CD4-positive, alpha-beta memory T cell (primary cell): ENCODE measurements at regions not wholly inside any gene's neighbourhood (a gene's known extent, or its start where the extent isn't known, plus 50 kb on each side); places are given as distances from the start of the nearest gene placed in this dataset.
A peak's percentile ranks its signal among the peaks of the same experiment; 100 is the strongest.
"Not testable (repeated sequence)": the region's sequence is repeated elsewhere in the genome, so short reads cannot be mapped to it uniquely, and the experiment has no call there.

Experiments
- CTCF ChIA-PET: fragments of 350-600 bp; sonication (Branson Sonifier 250); formaldehyde crosslinking; loops from one replicate; lab custom pipeline; 2021; ENCODE audit warnings: inconsistent platforms; ENCODE audit not compliant: partially characterized antibody; lab: Charles Lee
- POLR2A ChIA-PET: fragments of 350-600 bp; sonication (Branson Sonifier 250); formaldehyde crosslinking; loops from one replicate; lab custom pipeline; 2021; ENCODE audit not compliant: partially characterized antibody; lab: Charles Lee
- DNase-seq, 5 donors: peaks; one replicate each; pipeline versions ENCODE4 v3.0.0 to v3.0.0-alpha.2; 2020 to 2022; ENCODE audit warnings: mixed read lengths in 1 of 5
- H3K27ac ChIP-seq: one replicate; pipeline ENCODE4 v1.7.0; 2013; ENCODE audit warnings: low read depth, low read length
- H3K27me3 ChIP-seq: 2 replicates; pipeline ENCODE4 v1.7.0; 2013; ENCODE audit warnings: mild to moderate bottlenecking, low read length, moderate library complexity; ENCODE audit not compliant: insufficient read depth
- H3K36me3 ChIP-seq: 2 replicates; pipeline ENCODE4 v1.7.0; 2013; ENCODE audit warnings: mild to moderate bottlenecking, low read length, moderate library complexity; ENCODE audit not compliant: insufficient read depth
- H3K4me1 ChIP-seq: 2 replicates; pipeline ENCODE4 v1.7.0; 2013; ENCODE audit warnings: mild to moderate bottlenecking, low read length, moderate library complexity; ENCODE audit not compliant: insufficient read depth
- H3K4me3 ChIP-seq, 2 donors: one replicate each; pipeline ENCODE4 v1.7.0; 2013; ENCODE audit warnings: low read length in 2 of 2, mild to moderate bottlenecking in 1 of 2
- H3K9me3 ChIP-seq, 2 donors: one replicate each; pipeline ENCODE4 v1.7.0; 2013; ENCODE audit warnings: low read length in 2 of 2, control low read depth in 1 of 2; ENCODE audit not compliant: control insufficient read depth in 1 of 2
- H3K27ac Mint-ChIP-seq, 7 donors: one replicate each; pipeline ENCODE4 v1.8.0; 2020 to 2021; ENCODE audit warnings: mixed read lengths in 7 of 7, mild to moderate bottlenecking in 6 of 7, inconsistent platforms in 3 of 7, moderate library complexity in 3 of 7
- H3K27me3 Mint-ChIP-seq, 2 donors: one replicate each; pipeline ENCODE4 v1.8.0; 2020 to 2021; ENCODE audit warnings: mixed read lengths in 2 of 2
- H3K36me3 Mint-ChIP-seq, 2 donors: one replicate each; pipeline ENCODE4 v1.8.0; 2020 to 2021; ENCODE audit warnings: mixed read lengths in 2 of 2, inconsistent platforms in 1 of 2, mild to moderate bottlenecking in 1 of 2
- H3K4me1 Mint-ChIP-seq, 4 donors: one replicate each; pipeline ENCODE4 v1.8.0; 2020 to 2021; ENCODE audit warnings: mixed read lengths in 4 of 4, mild to moderate bottlenecking in 1 of 4
- H3K4me3 Mint-ChIP-seq, 8 donors: one replicate each; pipeline ENCODE4 v1.8.0; 2020 to 2021; ENCODE audit warnings: mixed read lengths in 8 of 8, mild to moderate bottlenecking in 7 of 8, moderate library complexity in 6 of 8, inconsistent platforms in 3 of 8
- H3K9me3 Mint-ChIP-seq, 8 donors: one replicate each; pipeline ENCODE4 v1.8.0; 2020 to 2021; ENCODE audit warnings: mixed read lengths in 8 of 8, mild to moderate bottlenecking in 5 of 8, inconsistent platforms in 3 of 8, moderate library complexity in 1 of 8
- intact Hi-C: fragments of 100-400 bp; cut with micrococcal nuclease; formaldehyde crosslinking; loops from one replicate; pipeline ENCODE4 v1.15.1; 2023

DNA sequence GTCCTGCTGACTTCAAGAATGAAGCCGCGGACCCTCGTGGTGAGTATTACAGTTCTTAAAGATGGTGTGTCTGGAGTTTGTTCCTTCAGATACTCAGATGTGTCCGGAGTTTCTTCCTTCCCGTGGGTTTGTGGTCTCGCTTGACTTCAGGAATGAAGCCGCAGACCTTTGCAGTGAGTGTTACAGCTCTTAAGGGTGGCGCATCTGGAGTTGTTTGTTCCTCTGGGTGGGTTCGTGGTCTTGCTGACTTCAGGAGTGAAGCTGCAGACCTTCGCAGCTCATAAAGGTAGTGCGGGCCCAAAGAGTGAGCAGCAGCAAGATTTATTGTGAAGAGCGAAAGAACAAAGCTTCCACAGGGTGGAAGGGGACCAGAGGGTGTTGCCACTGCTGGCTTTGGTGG lies 170.2 kb downstream of the C12orf75 start:
- intact Hi-C loops, H3K36me3 ChIP-seq, H3K9me3 ChIP-seq, H3K36me3 Mint-ChIP-seq, H3K27ac ChIP-seq, H3K27ac Mint-ChIP-seq, H3K4me3 Mint-ChIP-seq, H3K27me3 ChIP-seq, DNase-seq, POLR2A ChIA-PET, H3K4me1 Mint-ChIP-seq, H3K4me3 ChIP-seq, H3K4me1 ChIP-seq: not testable (repeated sequence)
- CTCF ChIA-PET, result interaction anchor here (0.6 kb wide), 1 partner anchor 110 kb away, joined by 3 read pairs; no protein-coding TSS in a partner anchor
- peaks cover 0 to 11% (median 7%) of the 10 kb centered on the region in 8 donors for H3K9me3 Mint-ChIP-seq
- peaks cover 10 to 29% of the 10 kb centered on the region in 2 donors for H3K27me3 Mint-ChIP-seq

DNA sequence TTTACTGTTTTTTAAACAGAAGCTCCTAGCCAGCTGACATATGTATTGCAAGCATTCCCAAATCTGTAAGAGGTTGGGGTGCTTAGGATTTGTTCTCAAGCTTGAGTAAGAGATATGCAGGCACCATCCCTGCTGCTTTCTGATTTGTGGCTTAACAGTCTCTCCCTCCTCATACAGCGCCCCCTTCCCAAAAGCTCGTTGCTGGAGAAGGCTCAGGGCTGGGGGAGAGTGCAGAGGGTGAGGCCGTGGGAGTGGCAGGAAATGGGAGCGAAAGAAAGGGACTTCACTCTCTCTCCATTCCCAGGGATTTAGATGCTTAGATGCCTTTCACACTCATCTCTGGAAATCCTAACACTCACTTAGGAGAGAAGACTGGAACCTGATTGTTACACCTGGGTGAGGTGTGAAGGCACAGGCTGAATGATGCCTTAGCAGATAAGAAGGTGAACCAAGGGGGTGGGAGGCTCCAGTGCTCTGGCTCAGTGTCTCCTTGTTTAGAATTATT lies 172.0 kb downstream of the C12orf75 start:
- no peak overlapping the region for H3K4me3 Mint-ChIP-seq
- no peaks in the 10 kb centered on the region for H3K36me3 ChIP-seq
- ChIA-PET POLR2A (no interaction called here), CTCF (no interaction called here)
- no peaks in the 10 kb centered on the region for H3K36me3 Mint-ChIP-seq
- H3K27ac Mint-ChIP-seq, result no peak overlapping the region
- peaks cover 0 to 5% (median 3%) of the 10 kb centered on the region in 8 donors for H3K9me3 Mint-ChIP-seq
- no peaks in the 10 kb centered on the region for H3K27me3 ChIP-seq
- no peaks in the 10 kb centered on the region for H3K4me1 Mint-ChIP-seq
- intact Hi-C loops, result no loop called here
- no peak overlapping the region for H3K27ac ChIP-seq
- peaks cover 10 to 23% of the 10 kb centered on the region in 2 donors for H3K27me3 Mint-ChIP-seq
- no peak for DNase-seq
- no peak overlapping the region for H3K4me3 ChIP-seq
- H3K4me1 ChIP-seq, result no peaks in the 10 kb centered on the region
- H3K9me3 ChIP-seq, result no peaks in the 10 kb centered on the region

DNA sequence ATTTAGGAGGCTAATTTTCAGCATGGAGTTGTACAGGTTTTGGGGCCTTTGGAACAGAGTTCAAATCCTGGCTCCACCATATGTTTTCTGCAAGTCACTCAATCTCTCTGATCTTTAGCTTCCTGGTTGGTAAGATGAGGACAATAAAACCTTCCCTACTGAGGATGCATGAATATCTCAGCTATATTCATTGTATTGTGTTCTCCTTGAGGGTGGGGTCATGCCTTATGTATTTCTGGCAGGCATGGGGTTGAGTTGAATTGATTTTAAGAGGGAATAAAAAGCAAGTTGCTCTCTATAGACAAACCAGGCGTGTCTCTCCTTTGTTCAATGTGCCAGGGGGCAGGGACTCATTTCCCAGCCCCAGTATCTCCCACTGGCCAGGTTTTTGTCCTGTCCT lies 173.1 kb downstream of the C12orf75 start:
- Mint-ChIP-seq H3K4me3 (no peak overlapping the region), H3K36me3 (no peaks in the 10 kb centered on the region), H3K4me1 (no peaks in the 10 kb centered on the region)

DNA sequence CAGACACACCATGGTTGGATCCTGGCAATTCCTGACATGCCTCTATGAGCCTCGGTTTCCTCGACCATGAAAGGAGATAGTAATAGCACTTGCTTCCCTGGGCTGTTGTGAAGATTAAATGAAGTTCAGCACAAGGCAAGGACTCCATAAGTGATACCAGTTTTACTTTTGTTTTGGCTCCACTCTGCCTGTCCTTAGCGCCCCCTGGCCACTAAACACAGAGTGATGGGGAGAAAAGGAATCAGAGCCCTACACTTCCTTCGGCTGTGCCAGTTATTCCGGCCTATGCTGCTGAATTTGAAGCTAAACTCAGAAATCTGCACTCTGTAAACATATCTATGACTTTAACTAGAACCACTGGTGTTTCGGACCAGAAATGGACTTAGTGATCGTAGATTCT lies 173.8 kb downstream of the C12orf75 start:
- H3K27ac ChIP-seq, result no peak overlapping the region
- no peaks in the 10 kb centered on the region for H3K36me3 ChIP-seq
- POLR2A ChIA-PET, result no interaction called here
- Mint-ChIP-seq H3K27ac (no peak overlapping the region), H3K9me3 (peaks cover 0 to 3% (median 0%) of the 10 kb centered on the region in 8 donors), H3K36me3 (no peaks in the 10 kb centered on the region), H3K27me3 (peaks cover 7 to 22% of the 10 kb centered on the region in 2 donors), H3K4me1 (no peaks in the 10 kb centered on the region), H3K4me3 (no peak overlapping the region)
- H3K4me3 ChIP-seq, result no peak overlapping the region
- H3K27me3 ChIP-seq, result no peaks in the 10 kb centered on the region
- intact Hi-C loops, result no loop called here
- no peaks in the 10 kb centered on the region for H3K9me3 ChIP-seq
- no peaks in the 10 kb centered on the region for H3K4me1 ChIP-seq
- CTCF ChIA-PET, result no interaction called here
- no peak for DNase-seq

More for the DNA sequence above, 173.1 kb downstream of the C12orf75 start:
- intact Hi-C loops, result no loop called here
- Histone ChIP-seq H3K9me3 (no peaks in the 10 kb centered on the region), H3K4me1 (no peaks in the 10 kb centered on the region), H3K36me3 (no peaks in the 10 kb centered on the region), H3K27me3 (no peaks in the 10 kb centered on the region), H3K4me3 (no peak overlapping the region), H3K27ac (no peak overlapping the region)
- ChIA-PET CTCF (no interaction called here), POLR2A (no interaction called here)
- H3K27me3 Mint-ChIP-seq, result peaks cover 9 to 22% of the 10 kb centered on the region in 2 donors
- peaks cover 0 to 3% (median 0%) of the 10 kb centered on the region in 8 donors for H3K9me3 Mint-ChIP-seq
- H3K27ac Mint-ChIP-seq, result no peak overlapping the region
- no peak for DNase-seq

DNA sequence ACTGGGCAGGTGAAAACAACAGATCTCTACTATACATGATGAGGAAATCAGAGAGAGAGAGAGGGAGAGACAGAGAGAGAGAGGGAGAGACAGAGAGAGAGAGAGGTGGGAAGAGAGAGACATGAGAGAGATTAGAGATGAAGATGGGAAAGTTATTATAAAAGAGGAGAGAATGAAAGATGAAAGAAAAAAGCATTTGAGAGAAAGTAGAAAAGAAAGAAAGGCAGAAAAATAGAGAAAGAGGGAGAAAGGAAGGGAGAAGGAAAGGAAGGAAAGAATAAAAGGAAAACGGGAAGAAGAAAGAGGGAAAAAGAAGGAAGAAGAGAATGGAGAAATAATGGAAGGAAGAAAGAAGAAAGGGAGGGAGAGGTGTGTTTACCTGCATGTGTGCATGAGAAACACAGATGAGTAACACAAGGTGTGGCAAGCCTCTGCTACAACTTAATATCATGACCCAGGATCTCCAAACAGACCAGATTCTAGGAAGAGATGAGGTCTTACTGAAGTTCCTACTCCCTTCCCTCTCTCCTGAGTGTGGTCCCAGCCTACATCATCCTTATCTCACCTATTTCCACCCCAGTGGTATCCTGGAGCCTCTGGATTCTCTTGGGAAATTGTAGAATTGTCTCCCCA lies 176.3 kb downstream of the C12orf75 start:
- Mint-ChIP-seq H3K4me1 (no peaks in the 10 kb centered on the region), H3K36me3 (no peaks in the 10 kb centered on the region), H3K4me3 (no peak overlapping the region), H3K27me3 (peaks cover 2 to 17% of the 10 kb centered on the region in 2 donors), H3K27ac (peak overlapping the region in 1 of 7 donors; percentile 75), H3K9me3 (peaks cover 0 to 3% (median 0%) of the 10 kb centered on the region in 8 donors)
- H3K36me3 ChIP-seq, result no peaks in the 10 kb centered on the region
- intact Hi-C loops, result no loop called here
- DNase-seq, result no peak
- ChIA-PET CTCF (no interaction called here), POLR2A (no interaction called here)
- H3K4me1 ChIP-seq, result no peaks in the 10 kb centered on the region
- H3K27ac ChIP-seq, result no peak overlapping the region
- H3K9me3 ChIP-seq, result no peaks in the 10 kb centered on the region
- no peak overlapping the region for H3K4me3 ChIP-seq
- H3K27me3 ChIP-seq, result no peaks in the 10 kb centered on the region

DNA sequence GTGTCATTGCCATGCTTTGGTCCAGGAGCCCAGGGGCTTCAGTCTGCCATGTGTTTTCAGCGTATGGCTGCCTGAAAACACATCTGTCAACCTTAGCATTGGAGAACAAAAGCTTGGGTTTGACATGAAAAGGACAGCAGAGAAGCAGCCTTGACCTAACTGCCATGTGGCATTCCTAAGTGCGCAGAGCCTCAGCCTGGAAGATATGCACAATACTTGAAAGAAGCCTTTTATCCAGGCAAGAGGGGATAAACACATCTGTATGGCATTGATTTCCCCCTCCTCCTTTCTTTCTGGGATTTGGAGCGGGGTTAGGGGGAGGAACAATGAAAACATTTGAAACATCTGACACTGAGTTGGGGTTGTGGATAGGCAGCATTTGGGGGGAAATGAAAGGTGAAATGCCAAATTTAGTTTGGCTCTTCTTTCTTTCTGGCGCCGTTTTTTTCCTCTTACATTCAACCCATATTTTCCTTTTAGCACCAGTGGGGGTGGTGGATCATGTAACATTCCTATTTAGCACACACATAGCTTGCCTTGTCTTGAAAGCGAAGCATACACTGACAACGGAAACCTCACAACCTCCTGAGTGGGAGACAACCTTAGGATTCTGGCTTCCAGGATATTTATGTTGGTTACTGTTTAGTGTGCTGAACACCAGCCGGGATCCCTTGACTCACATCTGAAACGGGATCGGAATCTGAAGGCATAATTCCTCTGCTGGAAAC lies 177.0 kb downstream of the C12orf75 start:
- Histone ChIP-seq H3K4me1 (no peaks in the 10 kb centered on the region), H3K27me3 (no peaks in the 10 kb centered on the region), H3K27ac (no peak overlapping the region), H3K9me3 (no peaks in the 10 kb centered on the region), H3K4me3 (no peak overlapping the region), H3K36me3 (no peaks in the 10 kb centered on the region)
- Mint-ChIP-seq H3K36me3 (no peaks in the 10 kb centered on the region), H3K9me3 (peaks cover 0 to 3% (median 0%) of the 10 kb centered on the region in 8 donors), H3K27ac (no peak overlapping the region), H3K27me3 (peaks cover 0 to 16% of the 10 kb centered on the region in 2 donors), H3K4me3 (no peak overlapping the region), H3K4me1 (no peaks in the 10 kb centered on the region)
- intact Hi-C loops, result no loop called here
- DNase-seq, result no peak
- CTCF ChIA-PET, result no interaction called here
- POLR2A ChIA-PET, result no interaction called here

DNA sequence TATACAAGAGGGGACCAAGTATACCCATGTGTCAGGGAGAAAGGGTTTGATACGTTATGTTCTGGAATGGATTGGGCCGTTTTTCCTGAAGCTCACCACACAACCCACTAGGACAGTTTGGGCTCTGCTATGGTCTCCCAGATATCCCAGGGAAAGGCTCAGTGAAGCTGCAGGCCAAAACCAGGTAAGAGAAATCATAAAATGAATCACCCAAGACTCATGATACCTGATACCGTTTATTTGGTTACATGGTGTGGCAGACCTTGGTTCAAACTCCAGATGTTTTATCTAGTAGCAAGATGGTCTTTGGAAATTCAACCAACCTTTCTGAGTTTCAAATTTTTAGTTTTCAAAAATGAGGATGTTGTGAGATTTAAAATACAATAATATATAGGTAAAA lies 177.6 kb downstream of the C12orf75 start:
- Histone ChIP-seq H3K27ac (no peak overlapping the region), H3K4me3 (no peak overlapping the region), H3K36me3 (no peaks in the 10 kb centered on the region), H3K27me3 (no peaks in the 10 kb centered on the region), H3K4me1 (no peaks in the 10 kb centered on the region), H3K9me3 (no peaks in the 10 kb centered on the region)
- no peaks in the 10 kb centered on the region for H3K36me3 Mint-ChIP-seq
- no peak overlapping the region for H3K4me3 Mint-ChIP-seq
- H3K27me3 Mint-ChIP-seq, result peaks cover 0 to 12% of the 10 kb centered on the region in 2 donors
- ChIA-PET CTCF (no interaction called here), POLR2A (no interaction called here)
- intact Hi-C loops, result no loop called here
- H3K4me1 Mint-ChIP-seq, result no peaks in the 10 kb centered on the region
- DNase-seq, result no peak
- no peak overlapping the region for H3K27ac Mint-ChIP-seq
- H3K9me3 Mint-ChIP-seq, result peaks cover 0 to 3% (median 0%) of the 10 kb centered on the region in 8 donors
